Liver (tissue), 8 donors: ENCODE measurements at regions not wholly inside any gene's neighbourhood (a gene's known extent, or its start where the extent isn't known, plus 50 kb on each side); places are given as distances from the start of the nearest gene placed in this dataset.

Source experiments
- DNase-seq: peaks from one replicate; pipeline ENCODE4 v3.0.0-alpha.2; 2017; ENCODE audit warnings: low spot score
- H3K27ac ChIP-seq, 2 donors: one replicate each; pipeline ENCODE4 v1.7.0; 2013; ENCODE audit warnings: inconsistent platforms in 2 of 2, low read length in 2 of 2, control low read depth in 1 of 2, low read depth in 1 of 2, mild to moderate bottlenecking in 1 of 2
- H3K27me3 ChIP-seq, 4 donors: one replicate each; pipeline versions ENCODE4 v1.6.1 to v1.7.0; 2013; ENCODE audit warnings: low read length in 3 of 4, inconsistent platforms in 1 of 4, mild to moderate bottlenecking in 1 of 4, moderate library complexity in 1 of 4; ENCODE audit not compliant: control insufficient read depth in 4 of 4, insufficient read depth in 4 of 4
- H3K36me3 ChIP-seq, 4 donors: one replicate each; pipeline versions ENCODE4 v1.6.1 to v1.7.0; 2013; ENCODE audit warnings: low read length in 3 of 4, mild to moderate bottlenecking in 3 of 4, low read depth in 1 of 4, moderate library complexity in 1 of 4; ENCODE audit not compliant: control insufficient read depth in 4 of 4, insufficient read depth in 3 of 4
- H3K4me1 ChIP-seq, 4 donors: one replicate each; pipeline versions ENCODE4 v1.6.1 to v1.7.0; 2013; ENCODE audit warnings: low read length in 3 of 4, mild to moderate bottlenecking in 3 of 4, moderate library complexity in 1 of 4; ENCODE audit not compliant: control insufficient read depth in 4 of 4, insufficient read depth in 4 of 4
- H3K4me3 ChIP-seq, 3 donors: one replicate each; pipeline versions ENCODE4 v1.6.1 to v1.7.0; 2013; ENCODE audit warnings: low read length in 3 of 3, control low read depth in 1 of 3, low read depth in 1 of 3, mild to moderate bottlenecking in 1 of 3
- H3K9ac ChIP-seq, 2 donors: one replicate each; pipeline ENCODE4 v1.7.0; 2013; ENCODE audit warnings: low read length in 2 of 2, mild to moderate bottlenecking in 2 of 2, moderate library complexity in 2 of 2, control low read depth in 1 of 2, low read depth in 1 of 2
- H3K9me3 ChIP-seq, 4 donors: one replicate each; pipeline versions ENCODE4 v1.6.1 to v1.7.0; 2013; ENCODE audit warnings: low read length in 3 of 4; ENCODE audit not compliant: control insufficient read depth in 4 of 4
- EGR1 ChIP-seq, 2 donors: IDR thresholded peaks; 2 replicates each; pipeline ENCODE4 v1.6.1; 2016 to 2018; ENCODE audit warnings: antibody characterized with exemption in 2 of 2, low read depth in 2 of 2
- FOXA1 ChIP-seq: IDR thresholded peaks from 2 replicates; pipeline ENCODE4 v1.6.1; 2016; ENCODE audit warnings: antibody characterized with exemption
- FOXA2 ChIP-seq: IDR thresholded peaks from 2 replicates; pipeline ENCODE4 v1.6.1; 2016; ENCODE audit warnings: antibody characterized with exemption
- GABPA ChIP-seq, 2 donors: IDR thresholded peaks in 1 of 2; conservative IDR thresholded peaks in 1 of 2; 2 replicates each; pipeline ENCODE4 v1.6.1; 2016; ENCODE audit warnings: antibody characterized with exemption in 2 of 2, mild to moderate bottlenecking in 1 of 2, moderate library complexity in 1 of 2
- HNF4A ChIP-seq, 2 donors: conservative IDR thresholded peaks; 2 replicates each; pipeline ENCODE4 v1.6.1; 2016; ENCODE audit warnings: antibody characterized with exemption in 2 of 2, mild to moderate bottlenecking in 2 of 2
- HNF4G ChIP-seq: IDR thresholded peaks from 2 replicates; pipeline ENCODE4 v1.6.1; 2016; ENCODE audit warnings: antibody characterized with exemption
- JUND ChIP-seq, 2 donors: IDR thresholded peaks; 2 replicates each; pipeline ENCODE4 v1.6.1; 2016; ENCODE audit warnings: antibody characterized with exemption in 2 of 2
- NR2F2 ChIP-seq: IDR thresholded peaks from 2 replicates; pipeline ENCODE4 v1.6.1; 2016; ENCODE audit warnings: antibody characterized with exemption
- RAD21 ChIP-seq, 2 donors: IDR thresholded peaks; 2 replicates each; pipeline ENCODE4 v1.6.1; 2016; ENCODE audit warnings: antibody characterized with exemption in 2 of 2, mild to moderate bottlenecking in 2 of 2
- RXRA ChIP-seq, 2 donors: IDR thresholded peaks; 2 replicates each; pipeline ENCODE4 v1.6.1; 2017 to 2018; ENCODE audit warnings: antibody characterized with exemption in 2 of 2, mild to moderate bottlenecking in 1 of 2
- SP1 ChIP-seq: IDR thresholded peaks from 2 replicates; pipeline ENCODE4 v1.6.1; 2018; ENCODE audit warnings: antibody characterized with exemption, mild to moderate bottlenecking
- TAF1 ChIP-seq: conservative IDR thresholded peaks from 2 replicates; pipeline ENCODE4 v1.6.1; 2016; ENCODE audit warnings: antibody characterized with exemption, mild to moderate bottlenecking
- YY1 ChIP-seq: IDR thresholded peaks from 2 replicates; pipeline ENCODE4 v1.6.1; 2016; ENCODE audit warnings: antibody characterized with exemption, mild to moderate bottlenecking
- WGBS: extraction: QIAGEN DNeasy Blood & Tissue Kit; methylation state at CpG from one replicate; pipeline ENCODE4 v1.1.7; 2013; 5-methylcytosine and 5-hydroxymethylcytosine counted together
- TF ChIP-seq, protein P1 (sequence below): IDR thresholded peaks from 2 replicates; pipeline ENCODE4 v1.6.1; 2016; ENCODE audit warnings: antibody characterized with exemption
- TF ChIP-seq, protein P2 (sequence below): IDR thresholded peaks from 2 replicates; pipeline ENCODE4 v1.6.1; 2016; ENCODE audit warnings: antibody characterized with exemption, mild to moderate bottlenecking
- TF ChIP-seq, protein P3 (sequence below): IDR thresholded peaks from 2 replicates; pipeline ENCODE4 v1.6.1; 2016; ENCODE audit warnings: antibody characterized with exemption
- TF ChIP-seq, protein P4 (sequence below): IDR thresholded peaks from 2 replicates; pipeline ENCODE4 v1.6.1; 2016; ENCODE audit warnings: antibody characterized with exemption
- TF ChIP-seq, protein P5 (sequence below): fragments of 150-350 bp; IDR thresholded peaks from 2 replicates; pipeline ENCODE4 v1.5.1; 2017; ENCODE audit warnings: improper control_type of control experiment, low read depth, low read length; ENCODE audit not compliant: missing input control
- donor health status: healthy.
- donor health status: healthy.
- donor health status: healthy.
- donor health status: healthy.
- donor health status: healthy.

DNA sequence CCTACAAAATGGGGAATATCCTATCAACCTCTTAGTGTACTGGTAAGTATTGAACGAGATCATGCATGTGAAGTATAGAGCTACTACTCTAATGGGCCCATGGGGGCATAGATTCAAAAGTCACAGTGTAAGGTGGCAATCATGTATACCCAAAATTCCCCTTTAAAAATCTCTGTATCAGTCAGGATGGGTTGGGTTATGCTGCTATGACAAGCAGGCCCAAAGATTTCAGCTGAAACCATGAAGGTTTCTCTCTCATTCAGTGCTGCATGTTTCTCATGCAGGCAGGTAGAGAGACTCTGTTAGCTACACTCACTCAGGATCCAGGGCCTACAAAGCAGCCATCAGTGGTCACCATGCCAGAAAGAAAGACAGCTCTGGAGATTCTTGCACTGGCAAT lies 166.6 kb downstream of the MAFB start:
- TF ChIP-seq EGR1 (IDR thresholded peaks at IDR 0.05; ENCODE audit: low read depth in 2 of 2) (no peak), HNF4G (no peak), FOXA2 (no peak), NR2F2 (no peak), RAD21 (IDR thresholded peaks at IDR 0.05) (no peak), GABPA (IDR thresholded peaks at IDR 0.05 in 1 of 2, conservative IDR thresholded peaks at IDR 0.05 in 1 of 2) (no peak), FOXA1 (no peak), TAF1 (no peak), HNF4A (conservative IDR thresholded peaks at IDR 0.05) (no peak), SP1 (no peak), JUND (IDR thresholded peaks at IDR 0.05) (no peak), YY1 (no peak), RXRA (IDR thresholded peaks at IDR 0.05) (no peak)
- TF ChIP-seq, protein P1, sequence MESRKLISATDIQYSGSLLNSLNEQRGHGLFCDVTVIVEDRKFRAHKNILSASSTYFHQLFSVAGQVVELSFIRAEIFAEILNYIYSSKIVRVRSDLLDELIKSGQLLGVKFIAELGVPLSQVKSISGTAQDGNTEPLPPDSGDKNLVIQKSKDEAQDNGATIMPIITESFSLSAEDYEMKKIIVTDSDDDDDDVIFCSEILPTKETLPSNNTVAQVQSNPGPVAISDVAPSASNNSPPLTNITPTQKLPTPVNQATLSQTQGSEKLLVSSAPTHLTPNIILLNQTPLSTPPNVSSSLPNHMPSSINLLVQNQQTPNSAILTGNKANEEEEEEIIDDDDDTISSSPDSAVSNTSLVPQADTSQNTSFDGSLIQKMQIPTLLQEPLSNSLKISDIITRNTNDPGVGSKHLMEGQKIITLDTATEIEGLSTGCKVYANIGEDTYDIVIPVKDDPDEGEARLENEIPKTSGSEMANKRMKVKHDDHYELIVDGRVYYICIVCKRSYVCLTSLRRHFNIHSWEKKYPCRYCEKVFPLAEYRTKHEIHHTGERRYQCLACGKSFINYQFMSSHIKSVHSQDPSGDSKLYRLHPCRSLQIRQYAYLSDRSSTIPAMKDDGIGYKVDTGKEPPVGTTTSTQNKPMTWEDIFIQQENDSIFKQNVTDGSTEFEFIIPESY, result no peak
- TF ChIP-seq, protein P2, sequence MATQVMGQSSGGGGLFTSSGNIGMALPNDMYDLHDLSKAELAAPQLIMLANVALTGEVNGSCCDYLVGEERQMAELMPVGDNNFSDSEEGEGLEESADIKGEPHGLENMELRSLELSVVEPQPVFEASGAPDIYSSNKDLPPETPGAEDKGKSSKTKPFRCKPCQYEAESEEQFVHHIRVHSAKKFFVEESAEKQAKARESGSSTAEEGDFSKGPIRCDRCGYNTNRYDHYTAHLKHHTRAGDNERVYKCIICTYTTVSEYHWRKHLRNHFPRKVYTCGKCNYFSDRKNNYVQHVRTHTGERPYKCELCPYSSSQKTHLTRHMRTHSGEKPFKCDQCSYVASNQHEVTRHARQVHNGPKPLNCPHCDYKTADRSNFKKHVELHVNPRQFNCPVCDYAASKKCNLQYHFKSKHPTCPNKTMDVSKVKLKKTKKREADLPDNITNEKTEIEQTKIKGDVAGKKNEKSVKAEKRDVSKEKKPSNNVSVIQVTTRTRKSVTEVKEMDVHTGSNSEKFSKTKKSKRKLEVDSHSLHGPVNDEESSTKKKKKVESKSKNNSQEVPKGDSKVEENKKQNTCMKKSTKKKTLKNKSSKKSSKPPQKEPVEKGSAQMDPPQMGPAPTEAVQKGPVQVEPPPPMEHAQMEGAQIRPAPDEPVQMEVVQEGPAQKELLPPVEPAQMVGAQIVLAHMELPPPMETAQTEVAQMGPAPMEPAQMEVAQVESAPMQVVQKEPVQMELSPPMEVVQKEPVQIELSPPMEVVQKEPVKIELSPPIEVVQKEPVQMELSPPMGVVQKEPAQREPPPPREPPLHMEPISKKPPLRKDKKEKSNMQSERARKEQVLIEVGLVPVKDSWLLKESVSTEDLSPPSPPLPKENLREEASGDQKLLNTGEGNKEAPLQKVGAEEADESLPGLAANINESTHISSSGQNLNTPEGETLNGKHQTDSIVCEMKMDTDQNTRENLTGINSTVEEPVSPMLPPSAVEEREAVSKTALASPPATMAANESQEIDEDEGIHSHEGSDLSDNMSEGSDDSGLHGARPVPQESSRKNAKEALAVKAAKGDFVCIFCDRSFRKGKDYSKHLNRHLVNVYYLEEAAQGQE, result no peak
- TF ChIP-seq, protein P3, sequence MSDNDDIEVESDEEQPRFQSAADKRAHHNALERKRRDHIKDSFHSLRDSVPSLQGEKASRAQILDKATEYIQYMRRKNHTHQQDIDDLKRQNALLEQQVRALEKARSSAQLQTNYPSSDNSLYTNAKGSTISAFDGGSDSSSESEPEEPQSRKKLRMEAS, result no peak
- TF ChIP-seq, protein P4, sequence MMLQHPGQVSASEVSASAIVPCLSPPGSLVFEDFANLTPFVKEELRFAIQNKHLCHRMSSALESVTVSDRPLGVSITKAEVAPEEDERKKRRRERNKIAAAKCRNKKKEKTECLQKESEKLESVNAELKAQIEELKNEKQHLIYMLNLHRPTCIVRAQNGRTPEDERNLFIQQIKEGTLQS, result no peak
- TF ChIP-seq, protein P5, sequence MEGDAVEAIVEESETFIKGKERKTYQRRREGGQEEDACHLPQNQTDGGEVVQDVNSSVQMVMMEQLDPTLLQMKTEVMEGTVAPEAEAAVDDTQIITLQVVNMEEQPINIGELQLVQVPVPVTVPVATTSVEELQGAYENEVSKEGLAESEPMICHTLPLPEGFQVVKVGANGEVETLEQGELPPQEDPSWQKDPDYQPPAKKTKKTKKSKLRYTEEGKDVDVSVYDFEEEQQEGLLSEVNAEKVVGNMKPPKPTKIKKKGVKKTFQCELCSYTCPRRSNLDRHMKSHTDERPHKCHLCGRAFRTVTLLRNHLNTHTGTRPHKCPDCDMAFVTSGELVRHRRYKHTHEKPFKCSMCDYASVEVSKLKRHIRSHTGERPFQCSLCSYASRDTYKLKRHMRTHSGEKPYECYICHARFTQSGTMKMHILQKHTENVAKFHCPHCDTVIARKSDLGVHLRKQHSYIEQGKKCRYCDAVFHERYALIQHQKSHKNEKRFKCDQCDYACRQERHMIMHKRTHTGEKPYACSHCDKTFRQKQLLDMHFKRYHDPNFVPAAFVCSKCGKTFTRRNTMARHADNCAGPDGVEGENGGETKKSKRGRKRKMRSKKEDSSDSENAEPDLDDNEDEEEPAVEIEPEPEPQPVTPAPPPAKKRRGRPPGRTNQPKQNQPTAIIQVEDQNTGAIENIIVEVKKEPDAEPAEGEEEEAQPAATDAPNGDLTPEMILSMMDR, result no peak
- DNase-seq, result no peak
- Histone ChIP-seq H3K9me3 (peaks cover 0 to 3% (median 2%) of the 10 kb centered on the region in 4 donors), H3K4me3 (no peak overlapping the region), H3K36me3 (no peaks in the 10 kb centered on the region), H3K9ac (no peak overlapping the region), H3K27me3 (no peaks in the 10 kb centered on the region), H3K4me1 (peaks cover 0 to 11% (median 4%) of the 10 kb centered on the region in 4 donors), H3K27ac (no peak overlapping the region)
- WGBS, result 95% methylated on average over 1 of the region's 1 CpG
